ENCODE measurements at regions not wholly inside any gene's neighbourhood (a gene's known extent, or its start where the extent isn't known, plus 50 kb on each side); places are given as distances from the start of the nearest gene placed in this dataset.

DNA sequence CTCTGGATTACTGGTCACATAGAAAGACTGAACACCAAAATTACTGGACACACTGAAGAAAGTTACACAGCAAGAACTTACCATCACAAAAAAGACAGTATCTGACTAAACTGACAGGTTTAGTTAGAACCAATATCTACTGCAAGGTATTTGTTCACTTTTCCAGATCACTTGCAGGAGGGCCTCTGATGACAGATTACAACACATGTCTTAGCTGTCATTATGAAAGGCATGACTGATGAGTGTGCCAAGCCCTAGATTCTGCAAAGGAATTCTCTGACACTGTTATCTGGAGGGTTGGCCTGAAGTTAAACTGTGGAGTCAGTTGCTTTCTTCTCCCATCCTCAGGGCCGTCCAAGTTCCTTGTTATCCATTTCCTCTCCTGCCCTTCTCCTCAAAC, 242.7 kb downstream of the KIF20B start:
- Mint-ChIP-seq H3K36me3 (ENCODE audit: low read depth) (no peaks in the 10 kb centered on the region), H3K27ac (no peak overlapping the region), H3K4me3 (no peak overlapping the region), H3K27me3 (no peaks in the 10 kb centered on the region), H3K9me3 (peaks cover 8% of the 10 kb centered on the region), H3K4me1 (ENCODE audit: low read depth) (no peaks in the 10 kb centered on the region)
- H3K36me3 ChIP-seq (ENCODE audit: insufficient read depth, low read length): no peaks in the 10 kb centered on the region
- H3K9me3 ChIP-seq (ENCODE audit: control insufficient read depth in 1 of 2, insufficient read depth in 1 of 2, low read length in 2 of 2): no peaks in the 10 kb centered on the region
- ATAC-seq (ENCODE audit: poor library complexity): no peak
- no peak overlapping the region for H3K4me3 ChIP-seq (ENCODE audit: low read length)
- intact Hi-C loops (cut with DNase I, micrococcal nuclease): no loop called here
- H3K27ac ChIP-seq (ENCODE audit: low read depth in 1 of 2, low read length in 2 of 2): no peak overlapping the region
- H3K27me3 ChIP-seq (ENCODE audit: control insufficient read depth in 1 of 2, insufficient read depth in 2 of 2, low read length in 2 of 2): no peaks in the 10 kb centered on the region
- CTCF ChIA-PET: no interaction called here
- H3K4me1 ChIP-seq (ENCODE audit: insufficient read depth, low read length): no peaks in the 10 kb centered on the region
- no peak for TF ChIP-seq CTCF (IDR thresholded peaks at IDR 0.05)
- POLR2A ChIA-PET: no interaction called here
- DNase-seq: no peak

DNA sequence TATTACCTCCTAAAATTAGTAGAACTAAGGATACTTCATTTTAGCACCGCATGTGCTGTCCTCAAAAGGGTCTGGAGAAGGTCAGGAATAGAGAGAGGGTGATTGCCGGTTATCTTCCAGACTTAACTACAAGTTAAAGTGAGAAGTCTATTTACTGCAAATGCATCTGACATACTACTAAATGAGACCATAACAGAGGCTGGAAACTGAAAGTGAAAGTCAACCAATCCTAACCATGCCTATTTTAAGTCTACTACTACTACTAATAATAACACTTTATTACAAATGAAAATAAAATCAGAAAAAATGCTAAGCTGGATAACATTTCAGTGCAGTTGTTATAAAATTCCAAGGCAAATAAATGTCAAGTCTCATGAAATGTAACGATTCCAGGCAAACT, 244.7 kb downstream of the KIF20B start:
- Mint-ChIP-seq H3K36me3 (ENCODE audit: low read depth) (no peaks in the 10 kb centered on the region), H3K9me3 (peaks cover 8% of the 10 kb centered on the region), H3K4me3 (no peak overlapping the region), H3K27ac (no peak overlapping the region), H3K27me3 (no peaks in the 10 kb centered on the region), H3K4me1 (ENCODE audit: low read depth) (no peaks in the 10 kb centered on the region)
- no peak for TF ChIP-seq CTCF (IDR thresholded peaks at IDR 0.05)
- no peaks in the 10 kb centered on the region for H3K4me1 ChIP-seq (ENCODE audit: insufficient read depth, low read length)
- H3K36me3 ChIP-seq (ENCODE audit: insufficient read depth, low read length): no peaks in the 10 kb centered on the region
- intact Hi-C loops (cut with DNase I, micrococcal nuclease): no loop called here
- H3K27ac ChIP-seq (ENCODE audit: low read depth in 1 of 2, low read length in 2 of 2): no peak overlapping the region
- H3K27me3 ChIP-seq (ENCODE audit: control insufficient read depth in 1 of 2, insufficient read depth in 2 of 2, low read length in 2 of 2): no peaks in the 10 kb centered on the region
- H3K9me3 ChIP-seq (ENCODE audit: control insufficient read depth in 1 of 2, insufficient read depth in 1 of 2, low read length in 2 of 2): no peaks in the 10 kb centered on the region
- no peak for ATAC-seq (ENCODE audit: poor library complexity)
- peak in 3 of 14 experiments; percentile 9 to 38 (median 11) for DNase-seq
- no peak overlapping the region for H3K4me3 ChIP-seq (ENCODE audit: low read length)
- ChIA-PET CTCF (no interaction called here), POLR2A (no interaction called here)

DNA sequence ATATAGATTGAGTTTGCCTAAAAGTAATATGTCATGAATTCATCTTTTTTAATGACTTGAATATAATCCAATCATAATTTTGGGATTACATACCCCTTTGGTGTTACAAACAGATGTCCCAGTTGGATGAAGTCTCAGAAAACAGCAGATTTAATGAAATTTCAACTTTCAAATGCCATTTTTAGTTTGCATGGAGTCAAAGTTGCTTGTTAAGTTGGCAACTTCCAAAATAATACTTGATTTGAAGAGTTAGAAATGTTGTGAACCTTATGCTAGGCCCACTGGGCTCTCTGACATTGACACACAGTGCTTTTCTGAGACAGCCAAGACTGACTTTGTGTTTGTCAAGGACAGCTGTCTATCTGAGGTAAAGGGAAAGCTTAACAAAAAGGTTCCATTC, 248.1 kb downstream of the KIF20B start:
- Mint-ChIP-seq H3K27me3 (peaks cover 7% of the 10 kb centered on the region), H3K27ac (no peak overlapping the region), H3K9me3 (peaks cover 8% of the 10 kb centered on the region), H3K4me1 (ENCODE audit: low read depth) (no peaks in the 10 kb centered on the region), H3K4me3 (no peak overlapping the region), H3K36me3 (ENCODE audit: low read depth) (no peaks in the 10 kb centered on the region)
- Histone ChIP-seq H3K4me1 (ENCODE audit: insufficient read depth, low read length) (no peaks in the 10 kb centered on the region), H3K27ac (ENCODE audit: low read depth in 1 of 2, low read length in 2 of 2) (no peak overlapping the region), H3K27me3 (ENCODE audit: control insufficient read depth in 1 of 2, insufficient read depth in 2 of 2, low read length in 2 of 2) (no peaks in the 10 kb centered on the region), H3K9me3 (ENCODE audit: control insufficient read depth in 1 of 2, insufficient read depth in 1 of 2, low read length in 2 of 2) (no peaks in the 10 kb centered on the region), H3K4me3 (ENCODE audit: low read length) (no peak overlapping the region), H3K36me3 (ENCODE audit: insufficient read depth, low read length) (no peaks in the 10 kb centered on the region)
- no peak for TF ChIP-seq CTCF (IDR thresholded peaks at IDR 0.05)
- ATAC-seq (ENCODE audit: poor library complexity): no peak
- no peak for DNase-seq
- intact Hi-C loops (cut with DNase I, micrococcal nuclease): no loop called here
- POLR2A ChIA-PET: no interaction called here
- CTCF ChIA-PET: no interaction called here

All from CD4-positive, alpha-beta T cell (primary cell).